ENCODE measurements at regions not wholly inside any gene's neighbourhood (a gene's known extent, or its start where the extent isn't known, plus 50 kb on each side); places are given as distances from the start of the nearest gene placed in this dataset.

DNA sequence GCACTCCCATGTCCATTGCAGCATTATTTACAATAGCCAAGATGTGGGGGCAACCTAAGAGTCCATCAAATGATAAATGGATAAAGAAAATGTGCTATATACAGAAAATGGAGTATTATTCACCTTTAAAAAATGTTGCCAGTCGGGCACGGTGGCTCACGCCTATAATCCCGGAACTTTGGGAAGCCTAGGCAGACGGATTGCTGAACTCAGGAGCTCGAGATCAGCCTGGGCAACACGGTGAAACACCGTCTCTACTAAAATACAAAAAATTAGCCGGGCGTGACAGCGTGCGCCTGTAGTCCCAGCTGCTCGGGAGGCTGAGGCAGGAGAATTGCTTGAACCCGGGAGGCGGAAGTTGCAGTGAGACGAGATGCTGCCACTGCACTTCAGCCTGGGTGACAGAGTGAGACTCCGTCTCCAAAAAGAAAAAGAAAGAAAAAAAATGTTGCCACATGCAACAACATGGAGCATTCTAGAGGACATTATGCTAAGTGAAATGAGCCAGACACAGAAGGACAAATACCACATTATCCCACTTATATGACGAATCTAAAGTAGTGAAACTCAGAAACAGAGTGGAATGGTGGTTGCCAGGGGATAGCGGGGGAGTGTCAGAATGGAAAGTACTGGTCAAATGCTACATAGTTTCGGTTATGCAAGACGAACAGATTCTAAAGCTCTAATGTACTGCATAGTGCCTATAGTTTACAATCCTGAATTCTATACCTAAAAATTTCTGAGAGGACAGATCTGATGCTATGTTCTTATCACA lies 1385.6 kb upstream of the TMEFF2 start:
- Histone ChIP-seq H3K4me3 (replicated peaks in 1 of 3; ENCODE audit: low read depth in 2 of 3, low read length in 3 of 3) (no peak overlapping the region), H3K27me3 (ENCODE audit: control insufficient read depth in 2 of 2, insufficient read depth in 2 of 2, low read length in 2 of 2) (no peaks in the 10 kb centered on the region), H3K36me3 (replicated peaks in 1 of 2; ENCODE audit: control insufficient read depth in 1 of 2, insufficient read depth in 2 of 2, low read length in 2 of 2) (no peaks in the 10 kb centered on the region), H3K9ac (ENCODE audit: insufficient read depth, low read length, poor library complexity, severe bottlenecking) (no peak overlapping the region), H2AFZ (ENCODE audit: insufficient read depth, low read depth, low read length, poor library complexity, severe bottlenecking) (no peak overlapping the region), H4K20me1 (ENCODE audit: insufficient read depth, low read length) (no peaks in the 10 kb centered on the region), H3K4me2 (replicated peaks; ENCODE audit: extremely low read depth, low read length, poor library complexity, severe bottlenecking) (no peak overlapping the region), H3K27ac (ENCODE audit: low read depth in 1 of 2, low read length in 2 of 2) (no peak overlapping the region), H3K9me3 (replicated peaks in 1 of 2; ENCODE audit: control insufficient read depth in 1 of 2, insufficient read depth in 1 of 2, low read length in 2 of 2) (no peaks in the 10 kb centered on the region), H3K79me2 (ENCODE audit: insufficient read depth, low read length) (no peaks in the 10 kb centered on the region), H3K4me1 (ENCODE audit: control insufficient read depth in 1 of 2, insufficient read depth in 2 of 2, low read length in 2 of 2) (no peaks in the 10 kb centered on the region)
- H3K27me3 Mint-ChIP-seq (ENCODE audit: low read depth in 3 of 3) = peaks cover 1 to 2% (median 2%) of the 10 kb centered on the region in 3 donors
- no peak overlapping the region for H3K4me3 Mint-ChIP-seq
- TF ChIP-seq, protein P1, sequence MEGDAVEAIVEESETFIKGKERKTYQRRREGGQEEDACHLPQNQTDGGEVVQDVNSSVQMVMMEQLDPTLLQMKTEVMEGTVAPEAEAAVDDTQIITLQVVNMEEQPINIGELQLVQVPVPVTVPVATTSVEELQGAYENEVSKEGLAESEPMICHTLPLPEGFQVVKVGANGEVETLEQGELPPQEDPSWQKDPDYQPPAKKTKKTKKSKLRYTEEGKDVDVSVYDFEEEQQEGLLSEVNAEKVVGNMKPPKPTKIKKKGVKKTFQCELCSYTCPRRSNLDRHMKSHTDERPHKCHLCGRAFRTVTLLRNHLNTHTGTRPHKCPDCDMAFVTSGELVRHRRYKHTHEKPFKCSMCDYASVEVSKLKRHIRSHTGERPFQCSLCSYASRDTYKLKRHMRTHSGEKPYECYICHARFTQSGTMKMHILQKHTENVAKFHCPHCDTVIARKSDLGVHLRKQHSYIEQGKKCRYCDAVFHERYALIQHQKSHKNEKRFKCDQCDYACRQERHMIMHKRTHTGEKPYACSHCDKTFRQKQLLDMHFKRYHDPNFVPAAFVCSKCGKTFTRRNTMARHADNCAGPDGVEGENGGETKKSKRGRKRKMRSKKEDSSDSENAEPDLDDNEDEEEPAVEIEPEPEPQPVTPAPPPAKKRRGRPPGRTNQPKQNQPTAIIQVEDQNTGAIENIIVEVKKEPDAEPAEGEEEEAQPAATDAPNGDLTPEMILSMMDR (IDR thresholded peaks at IDR 0.05) = no peak
- no peaks in the 10 kb centered on the region for H3K4me1 Mint-ChIP-seq
- DNase-seq = no peak
- no peaks in the 10 kb centered on the region for H3K36me3 Mint-ChIP-seq
- intact Hi-C loops (cut with micrococcal nuclease) = no loop called here
- peaks cover 0 to 9% (median 3%) of the 10 kb centered on the region in 7 donors for H3K9me3 Mint-ChIP-seq
- WGBS (ENCODE audit: insufficient coverage) = 97% methylated on average over 16 of the region's 21 CpGs
- H3K27ac Mint-ChIP-seq = no peak overlapping the region

DNA sequence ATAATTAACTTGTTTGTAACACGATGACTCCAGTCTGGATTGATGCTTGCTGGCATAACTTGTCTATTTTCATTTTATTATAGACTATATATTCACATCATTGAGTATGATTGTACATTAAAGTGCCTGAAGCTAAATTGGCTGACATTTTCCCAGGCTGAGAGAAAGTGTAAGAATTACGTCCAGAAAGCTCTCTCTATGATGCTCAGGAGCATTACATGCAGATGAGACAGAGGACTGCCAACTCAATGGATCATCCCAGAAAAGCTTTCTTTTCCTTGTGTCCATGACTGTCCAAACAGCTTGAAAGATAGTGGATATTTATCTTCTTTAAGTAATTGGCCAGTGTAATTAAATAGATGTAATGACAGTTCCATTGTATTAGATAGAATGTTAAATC lies 1372.2 kb upstream of the TMEFF2 start:
- no peak overlapping the region for H3K4me3 ChIP-seq (replicated peaks in 1 of 3; ENCODE audit: low read depth in 2 of 3, low read length in 3 of 3)
- no peaks in the 10 kb centered on the region for H3K4me1 Mint-ChIP-seq
- intact Hi-C loops (cut with micrococcal nuclease) = no loop called here
- no peak overlapping the region for H3K27ac Mint-ChIP-seq
- H3K36me3 Mint-ChIP-seq = no peaks in the 10 kb centered on the region
- H3K27ac ChIP-seq (ENCODE audit: low read depth in 1 of 2, low read length in 2 of 2) = no peak overlapping the region
- no peaks in the 10 kb centered on the region for H3K9me3 ChIP-seq (replicated peaks in 1 of 2; ENCODE audit: control insufficient read depth in 1 of 2, insufficient read depth in 1 of 2, low read length in 2 of 2)
- H3K4me1 ChIP-seq (ENCODE audit: control insufficient read depth in 1 of 2, insufficient read depth in 2 of 2, low read length in 2 of 2) = no peaks in the 10 kb centered on the region
- H3K27me3 Mint-ChIP-seq (ENCODE audit: low read depth in 3 of 3) = no peaks in the 10 kb centered on the region
- H3K9ac ChIP-seq (ENCODE audit: insufficient read depth, low read length, poor library complexity, severe bottlenecking) = no peak overlapping the region
- no peak overlapping the region for H3K4me3 Mint-ChIP-seq
- H3K36me3 ChIP-seq (replicated peaks in 1 of 2; ENCODE audit: control insufficient read depth in 1 of 2, insufficient read depth in 2 of 2, low read length in 2 of 2) = no peaks in the 10 kb centered on the region
- no peaks in the 10 kb centered on the region for H4K20me1 ChIP-seq (ENCODE audit: insufficient read depth, low read length)
- no CpG with 5 or more reads among the region's 2 CpGs for WGBS (ENCODE audit: insufficient coverage)
- H3K27me3 ChIP-seq (ENCODE audit: control insufficient read depth in 2 of 2, insufficient read depth in 2 of 2, low read length in 2 of 2) = no peaks in the 10 kb centered on the region
- DNase-seq = no peak
- H3K4me2 ChIP-seq (replicated peaks; ENCODE audit: extremely low read depth, low read length, poor library complexity, severe bottlenecking) = no peak overlapping the region
- no peak overlapping the region for H2AFZ ChIP-seq (ENCODE audit: insufficient read depth, low read depth, low read length, poor library complexity, severe bottlenecking)
- H3K79me2 ChIP-seq (ENCODE audit: insufficient read depth, low read length) = no peaks in the 10 kb centered on the region
- peaks cover 0 to 4% (median 3%) of the 10 kb centered on the region in 7 donors for H3K9me3 Mint-ChIP-seq
- TF ChIP-seq, protein P1 (IDR thresholded peaks at IDR 0.05) = no peak

Data from CD14-positive monocyte (primary cell).